ENCODE measurements at regions not wholly inside any gene's neighbourhood (a gene's known extent, or its start where the extent isn't known, plus 50 kb on each side); places are given as distances from the start of the nearest gene placed in this dataset.

DNA sequence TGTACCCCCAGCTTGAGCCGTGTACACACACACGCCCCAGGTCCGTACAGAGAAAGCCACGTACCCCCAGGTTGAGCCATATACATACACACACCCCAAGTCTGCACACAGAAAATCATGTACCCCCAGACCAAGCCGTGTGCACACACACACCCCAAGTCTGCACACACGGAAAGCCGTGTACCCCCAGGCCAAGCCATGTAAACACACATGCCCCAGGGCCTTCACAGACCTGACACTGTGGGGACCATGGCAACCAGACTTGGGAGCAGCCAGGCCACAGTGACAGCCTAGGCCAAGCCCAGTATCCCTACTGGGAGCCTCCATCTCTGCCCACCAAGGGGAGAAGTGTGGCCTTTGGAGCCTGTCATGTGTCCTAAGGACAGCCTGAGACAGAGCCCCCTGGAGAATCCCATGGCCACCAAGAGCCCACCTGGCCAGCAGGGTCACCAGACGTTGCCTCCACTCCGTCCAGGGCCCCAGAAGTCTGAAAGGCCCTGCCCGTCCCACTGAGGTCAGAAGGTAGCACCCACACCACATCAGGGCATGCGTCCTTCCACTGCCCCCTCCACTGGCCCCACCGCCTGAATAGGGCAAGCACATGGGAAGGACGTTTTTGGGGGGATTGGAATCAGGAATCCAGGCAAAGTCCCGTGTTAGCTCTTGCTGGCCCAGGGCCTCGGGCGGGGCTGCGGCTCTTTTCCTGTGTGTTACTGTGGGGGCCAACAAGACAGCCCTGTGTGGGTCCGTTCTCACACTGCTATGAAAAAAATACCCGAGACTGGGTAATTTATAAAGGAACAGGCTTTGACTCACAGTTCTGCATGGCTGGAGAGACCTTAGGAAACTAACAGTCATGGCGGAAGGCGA is 636.7 kb downstream of the TBC1D22A start:
- ATAC-seq (ENCODE audit: low read depth) (no peak), DNase-seq (no peak)
- Histone ChIP-seq H2BK5ac (ENCODE audit: low read depth, low read length, poor library complexity, severe bottlenecking) (no peak overlapping the region), H3K9me1 (ENCODE audit: insufficient read depth, low read length) (no peaks in the 10 kb centered on the region), H2AFZ (replicated peaks; ENCODE audit: low read length, poor library complexity) (no peak overlapping the region), H3K9me3 (ENCODE audit: control insufficient read depth, insufficient read depth, low read length) (peaks cover 28% of the 10 kb centered on the region), H3K4me3 (ENCODE audit: insufficient read depth, low read depth, low read length) (no peak overlapping the region), H3K14ac (replicated peaks; ENCODE audit: low read depth, low read length) (no peak overlapping the region), H3K79me1 (ENCODE audit: low read depth in 1 of 2, low read length in 2 of 2) (no peaks in the 10 kb centered on the region), H3K4ac (ENCODE audit: low read depth, low read length) (no peak overlapping the region), H3K56ac (ENCODE audit: extremely low read depth, insufficient read depth, low read length) (no peak overlapping the region), H2BK120ac (ENCODE audit: low read depth, low read length) (no peak overlapping the region), H3K23ac (ENCODE audit: low read depth, low read length) (no peak overlapping the region), H3K36me3 (ENCODE audit: control insufficient read depth, insufficient read depth, low read length) (no peaks in the 10 kb centered on the region), H4K5ac (ENCODE audit: low read depth, low read length) (no peak overlapping the region), H3K9ac (ENCODE audit: low read depth, low read length) (no peak overlapping the region), H3K18ac (ENCODE audit: low read depth, low read length) (no peak overlapping the region), H2AK9ac (replicated peaks; ENCODE audit: low read depth, low read length, poor library complexity) (no peak overlapping the region), H4K91ac (ENCODE audit: insufficient read depth, low read depth, low read length) (no peak overlapping the region), H3K4me1 (ENCODE audit: control insufficient read depth, insufficient read depth, low read length) (no peaks in the 10 kb centered on the region), H4K8ac (ENCODE audit: low read depth in 2 of 2, low read length in 2 of 2) (no peak overlapping the region), H2BK15ac (ENCODE audit: low read depth, low read length) (no peak overlapping the region), H2BK20ac (ENCODE audit: low read depth, low read length) (no peak overlapping the region), H3K4me2 (ENCODE audit: low read depth, low read length) (no peak overlapping the region), H3K27ac (ENCODE audit: insufficient read depth, low read length) (no peak overlapping the region), H2AK5ac (ENCODE audit: low read depth, low read length) (no peak overlapping the region), H4K20me1 (ENCODE audit: insufficient read depth, low read length) (no peaks in the 10 kb centered on the region), H3K27me3 (ENCODE audit: control insufficient read depth, insufficient read depth, low read length) (no peaks in the 10 kb centered on the region)
- WGBS, 2 experiments (ENCODE audit: extremely low coverage in 2 of 2, insufficient read length in 1 of 2) = 83% methylated on average over 6 of the region's 21 CpGs; no CpG with 5 or more reads in 1 of the 2 experiments
- POLR2A ChIA-PET (ENCODE audit: unreplicated experiment) = no interaction called here
- intact Hi-C loops (cut with micrococcal nuclease) (no loop called here), dilution Hi-C loops (cut with HindIII; ENCODE audit: low sequenced_read_pairs, unreplicated experiment) (no loop called here), in situ Hi-C loops (cut with MboI; ENCODE audit: low sequenced_read_pairs) (no loop called here)
- TF ChIP-seq NFE2L2 (IDR thresholded peaks at IDR 0.05; ENCODE audit: low read depth, low read length) (no peak), BHLHE40 (IDR thresholded peaks at IDR 0.05; ENCODE audit: low read depth, low read length) (no peak), RCOR1 (IDR thresholded peaks at IDR 0.05; ENCODE audit: insufficient replicate concordance, low read length) (no peak), FOS (IDR thresholded peaks at IDR 0.05; ENCODE audit: low read depth, low read length) (no peak), MAZ (IDR thresholded peaks at IDR 0.05; ENCODE audit: borderline replicate concordance, low read depth, low read length) (no peak), POLR2A (IDR thresholded peaks at IDR 0.05; ENCODE audit: low read depth, low read length) (no peak), MAFK (IDR thresholded peaks at IDR 0.05; ENCODE audit: low read depth, low read length) (no peak), MXI1 (IDR thresholded peaks at IDR 0.05; ENCODE audit: borderline replicate concordance, low read depth, low read length) (no peak), RFX5 (IDR thresholded peaks at IDR 0.05; ENCODE audit: low read depth, low read length) (no peak), CHD1 (IDR thresholded peaks at IDR 0.05; ENCODE audit: low read depth, low read length) (no peak), CEBPB (IDR thresholded peaks at IDR 0.05; ENCODE audit: low read depth, low read length) (no peak), SMC3 (IDR thresholded peaks at IDR 0.05; ENCODE audit: low read depth, low read length) (no peak)
- TF ChIP-seq, protein P1, sequence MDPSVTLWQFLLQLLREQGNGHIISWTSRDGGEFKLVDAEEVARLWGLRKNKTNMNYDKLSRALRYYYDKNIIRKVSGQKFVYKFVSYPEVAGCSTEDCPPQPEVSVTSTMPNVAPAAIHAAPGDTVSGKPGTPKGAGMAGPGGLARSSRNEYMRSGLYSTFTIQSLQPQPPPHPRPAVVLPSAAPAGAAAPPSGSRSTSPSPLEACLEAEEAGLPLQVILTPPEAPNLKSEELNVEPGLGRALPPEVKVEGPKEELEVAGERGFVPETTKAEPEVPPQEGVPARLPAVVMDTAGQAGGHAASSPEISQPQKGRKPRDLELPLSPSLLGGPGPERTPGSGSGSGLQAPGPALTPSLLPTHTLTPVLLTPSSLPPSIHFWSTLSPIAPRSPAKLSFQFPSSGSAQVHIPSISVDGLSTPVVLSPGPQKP (IDR thresholded peaks at IDR 0.05; ENCODE audit: borderline replicate concordance, low read depth, low read length) = no peak
- TF ChIP-seq, protein P2, sequence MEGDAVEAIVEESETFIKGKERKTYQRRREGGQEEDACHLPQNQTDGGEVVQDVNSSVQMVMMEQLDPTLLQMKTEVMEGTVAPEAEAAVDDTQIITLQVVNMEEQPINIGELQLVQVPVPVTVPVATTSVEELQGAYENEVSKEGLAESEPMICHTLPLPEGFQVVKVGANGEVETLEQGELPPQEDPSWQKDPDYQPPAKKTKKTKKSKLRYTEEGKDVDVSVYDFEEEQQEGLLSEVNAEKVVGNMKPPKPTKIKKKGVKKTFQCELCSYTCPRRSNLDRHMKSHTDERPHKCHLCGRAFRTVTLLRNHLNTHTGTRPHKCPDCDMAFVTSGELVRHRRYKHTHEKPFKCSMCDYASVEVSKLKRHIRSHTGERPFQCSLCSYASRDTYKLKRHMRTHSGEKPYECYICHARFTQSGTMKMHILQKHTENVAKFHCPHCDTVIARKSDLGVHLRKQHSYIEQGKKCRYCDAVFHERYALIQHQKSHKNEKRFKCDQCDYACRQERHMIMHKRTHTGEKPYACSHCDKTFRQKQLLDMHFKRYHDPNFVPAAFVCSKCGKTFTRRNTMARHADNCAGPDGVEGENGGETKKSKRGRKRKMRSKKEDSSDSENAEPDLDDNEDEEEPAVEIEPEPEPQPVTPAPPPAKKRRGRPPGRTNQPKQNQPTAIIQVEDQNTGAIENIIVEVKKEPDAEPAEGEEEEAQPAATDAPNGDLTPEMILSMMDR (conservative IDR thresholded peaks at IDR 0.05; ENCODE audit: low read depth, low read length) = no peak
- CTCF ChIA-PET = no interaction called here
- BruUV-seq (replicated peaks) = no TSS peak

Measured in IMR-90 (cell line).